ENCODE measurements at regions not wholly inside any gene's neighbourhood (a gene's known extent, or its start where the extent isn't known, plus 50 kb on each side); places are given as distances from the start of the nearest gene placed in this dataset.

GRCh38 chr5:168184103-168184502 is 107.3 kb upstream of the WWC1 start:
- no peak for DNase-seq (ENCODE audit: low read depth in 2 of 2)

- DNase-seq (ENCODE audit: low read depth in 2 of 2): no peak
Observed at GRCh38 chr5:168186289-168187074, 105.0 kb upstream of the WWC1 start.

- DNase-seq (ENCODE audit: low read depth in 2 of 2): no peak
Observed at GRCh38 chr5:168187614-168188013, 103.8 kb upstream of the WWC1 start.

GRCh38 chr5:168188182-168188581 is 103.3 kb upstream of the WWC1 start:
- no peak for DNase-seq (ENCODE audit: low read depth in 2 of 2)

- DNase-seq (ENCODE audit: low read depth in 2 of 2): no peak
Observed at GRCh38 chr5:168192120-168192519, 99.3 kb upstream of the WWC1 start.

GRCh38 chr5:168193493-168194250 is 97.8 kb upstream of the WWC1 start:
- DNase-seq (ENCODE audit: low read depth in 2 of 2): no peak

- no peak for DNase-seq (ENCODE audit: low read depth in 2 of 2)
Observed at GRCh38 chr5:168195110-168195509, 96.3 kb upstream of the WWC1 start.

- no peak for DNase-seq (ENCODE audit: low read depth in 2 of 2)
Observed at GRCh38 chr5:168198359-168198758, 93.1 kb upstream of the WWC1 start.

- no peak for DNase-seq (ENCODE audit: low read depth in 2 of 2)
Observed at GRCh38 chr5:168202996-168203395, 88.4 kb upstream of the WWC1 start.

GRCh38 chr5:168204165-168204564 is 87.3 kb upstream of the WWC1 start:
- DNase-seq (ENCODE audit: low read depth in 2 of 2): no peak

GRCh38 chr5:168207450-168208029 is 83.9 kb upstream of the WWC1 start:
- no peak for DNase-seq (ENCODE audit: low read depth in 2 of 2)

GRCh38 chr5:168209244-168209995 is 82.0 kb upstream of the WWC1 start:
- no peak for DNase-seq (ENCODE audit: low read depth in 2 of 2)

- no peak for DNase-seq (ENCODE audit: low read depth in 2 of 2)
Observed at GRCh38 chr5:168209997-168210396, 81.4 kb upstream of the WWC1 start.

- DNase-seq (ENCODE audit: low read depth in 2 of 2): no peak
Observed at GRCh38 chr5:168211245-168211644, 80.2 kb upstream of the WWC1 start.

GRCh38 chr5:168211936-168212335 is 79.5 kb upstream of the WWC1 start:
- no peak for DNase-seq (ENCODE audit: low read depth in 2 of 2)

GRCh38 chr5:168214071-168214470 is 77.4 kb upstream of the WWC1 start:
- DNase-seq (ENCODE audit: low read depth in 2 of 2): no peak

- DNase-seq (ENCODE audit: low read depth in 2 of 2): no peak
Observed at GRCh38 chr5:168214886-168215285, 76.6 kb upstream of the WWC1 start.

- no peak for DNase-seq (ENCODE audit: low read depth in 2 of 2)
Observed at GRCh38 chr5:168215646-168216045, 75.8 kb upstream of the WWC1 start.

- DNase-seq (ENCODE audit: low read depth in 2 of 2): no peak
Observed at GRCh38 chr5:168216989-168217388, 74.5 kb upstream of the WWC1 start.

GRCh38 chr5:168217497-168217896 is 73.9 kb upstream of the WWC1 start:
- DNase-seq (ENCODE audit: low read depth in 2 of 2): no peak

- no peak for DNase-seq (ENCODE audit: low read depth in 2 of 2)
Observed at GRCh38 chr5:168218746-168219145, 72.7 kb upstream of the WWC1 start.

Measured in activated CD4-positive, alpha-beta T cell treated with anti-CD3 and anti-CD28 coated beads for 24 hours (primary cell).